Stimulated activated CD4-positive, alpha-beta T cell treated with anti-CD3 and anti-CD28 coated beads, Interleukin-1b, Interleukin-23, amount 100 ng/mL, for 4 hours (primary cell): ENCODE measurements at regions not wholly inside any gene's neighbourhood (a gene's known extent, or its start where the extent isn't known, plus 50 kb on each side); places are given as distances from the start of the nearest gene placed in this dataset.

ENCODE experiments used
- DNase-seq, 2 donors: peaks; one replicate each; pipeline ENCODE4 v3.0.0-alpha.2; 2020; ENCODE audit warnings: low read depth in 2 of 2

GRCh38 chr22:23522623-23523251 is 57.4 kb downstream of the IGLL1 start:
- no peak for DNase-seq

GRCh38 chr22:23521441-23522113 is 58.5 kb downstream of the IGLL1 start:
- peak; percentile 14 to 47 for DNase-seq

DNA sequence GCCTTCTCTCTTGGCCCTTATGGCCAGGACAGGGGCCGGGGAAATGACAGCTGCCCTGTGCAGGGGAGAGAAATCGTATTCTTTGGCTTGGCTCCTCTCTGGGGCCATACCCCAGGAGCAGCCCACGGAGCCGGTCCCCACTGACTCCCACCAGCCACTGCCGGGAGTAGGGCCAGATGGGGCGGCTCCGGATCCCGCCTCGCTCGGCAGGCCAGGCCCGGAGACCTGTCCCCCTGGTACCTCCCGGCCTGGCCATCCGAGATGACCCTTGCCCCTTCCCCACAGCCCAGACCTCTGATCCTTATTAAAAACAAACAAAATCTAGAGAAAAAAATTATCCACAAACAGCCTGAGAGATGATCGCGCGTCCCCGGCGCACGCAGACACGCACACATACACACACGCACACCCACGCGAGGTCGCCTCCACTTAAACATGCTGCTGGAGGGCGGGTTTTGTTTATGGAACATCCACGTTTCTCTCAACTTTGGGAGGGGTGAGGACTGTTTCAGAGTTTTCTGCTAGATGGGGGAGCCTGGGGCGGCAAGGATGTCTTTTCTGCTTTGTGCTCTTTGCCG is 59.1 kb downstream of the IGLL1 start:
- DNase-seq = no peak

- DNase-seq = no peak
Measured at GRCh38 chr22:23519442-23520157, 60.5 kb downstream of the IGLL1 start.

- no peak for DNase-seq
Measured at GRCh38 chr22:23518376-23519187, 61.5 kb downstream of the IGLL1 start.

- DNase-seq = no peak
Measured at GRCh38 chr22:23517804-23518375, 62.2 kb downstream of the IGLL1 start.

GRCh38 chr22:23516304-23516703 is 63.8 kb downstream of the IGLL1 start:
- DNase-seq = no peak

DNA sequence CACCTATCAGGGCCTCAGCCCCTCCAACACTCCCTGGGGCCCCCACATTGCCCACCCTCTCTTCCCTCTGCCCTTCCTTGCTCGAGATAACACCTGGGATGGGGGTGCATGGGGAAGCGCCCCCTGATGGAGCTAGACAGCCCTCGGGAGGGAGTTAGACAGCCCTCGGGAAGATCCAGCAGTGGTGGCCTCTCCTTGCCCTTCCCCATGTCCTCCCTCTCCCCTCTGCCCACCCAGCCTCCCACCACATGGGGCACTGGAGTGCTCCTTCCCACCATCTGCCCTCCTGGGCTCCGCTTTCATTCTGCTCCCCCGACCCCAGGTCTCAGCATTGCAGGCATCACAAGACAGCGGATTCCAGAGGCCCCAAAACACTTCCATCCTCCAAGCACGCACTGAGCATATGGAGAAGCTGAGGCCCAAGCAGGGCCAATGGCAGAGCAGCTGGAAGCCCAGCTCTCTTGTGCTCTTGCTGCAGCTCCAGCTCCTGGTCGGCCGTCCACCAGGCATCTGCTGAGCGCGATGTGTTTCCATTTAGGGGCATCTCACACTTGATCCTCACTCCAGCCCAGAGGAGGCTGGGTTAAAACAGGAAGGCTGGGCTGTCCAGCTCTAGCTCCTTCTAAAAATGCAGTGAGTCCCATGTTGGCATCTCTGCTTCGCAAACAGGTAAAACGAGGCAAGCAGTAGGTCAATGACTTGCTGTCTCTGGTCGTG is 65.6 kb downstream of the IGLL1 start:
- no peak for DNase-seq

DNA sequence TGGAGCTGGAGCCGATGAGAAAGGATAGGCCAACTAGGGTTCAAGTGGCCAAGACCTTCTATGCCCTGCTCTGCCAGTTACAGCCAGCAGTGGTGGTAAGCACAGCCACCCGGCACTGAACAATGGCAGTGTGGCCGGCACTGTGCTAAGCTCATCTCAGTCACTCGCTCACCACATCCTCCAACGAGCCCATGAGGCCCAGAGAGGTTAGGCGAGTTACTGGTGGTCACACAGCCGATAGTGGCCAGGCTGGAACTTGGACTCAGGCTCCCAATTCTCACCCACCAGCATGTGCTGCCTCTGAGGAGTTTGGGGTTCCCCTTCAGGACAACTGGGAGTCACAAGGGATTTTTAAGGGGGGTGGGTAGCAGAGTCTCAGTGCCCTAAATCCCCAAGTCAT is 66.4 kb downstream of the IGLL1 start:
- DNase-seq = no peak

GRCh38 chr22:23513133-23513532 is 67.0 kb downstream of the IGLL1 start:
- DNase-seq = no peak

- no peak for DNase-seq
Measured at GRCh38 chr22:23512721-23513120, 67.4 kb downstream of the IGLL1 start.

DNA sequence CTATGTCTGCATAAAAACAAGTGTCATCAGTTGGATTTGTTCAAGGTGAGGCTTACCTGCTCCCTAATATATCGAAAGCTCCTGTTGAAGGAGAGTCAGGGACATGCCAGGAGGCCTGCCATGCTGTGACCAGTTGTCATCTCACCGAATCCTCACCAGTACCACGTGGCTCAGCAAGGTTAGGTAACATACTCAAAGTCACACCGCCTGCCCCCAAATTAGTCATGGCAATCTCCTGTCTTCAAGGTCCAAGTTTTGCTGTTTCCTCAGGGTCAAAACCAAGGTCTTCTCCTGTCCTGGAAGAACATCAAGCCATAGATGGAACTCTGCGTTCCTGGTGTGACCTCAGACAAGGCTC is 67.8 kb downstream of the IGLL1 start:
- DNase-seq = no peak

DNA sequence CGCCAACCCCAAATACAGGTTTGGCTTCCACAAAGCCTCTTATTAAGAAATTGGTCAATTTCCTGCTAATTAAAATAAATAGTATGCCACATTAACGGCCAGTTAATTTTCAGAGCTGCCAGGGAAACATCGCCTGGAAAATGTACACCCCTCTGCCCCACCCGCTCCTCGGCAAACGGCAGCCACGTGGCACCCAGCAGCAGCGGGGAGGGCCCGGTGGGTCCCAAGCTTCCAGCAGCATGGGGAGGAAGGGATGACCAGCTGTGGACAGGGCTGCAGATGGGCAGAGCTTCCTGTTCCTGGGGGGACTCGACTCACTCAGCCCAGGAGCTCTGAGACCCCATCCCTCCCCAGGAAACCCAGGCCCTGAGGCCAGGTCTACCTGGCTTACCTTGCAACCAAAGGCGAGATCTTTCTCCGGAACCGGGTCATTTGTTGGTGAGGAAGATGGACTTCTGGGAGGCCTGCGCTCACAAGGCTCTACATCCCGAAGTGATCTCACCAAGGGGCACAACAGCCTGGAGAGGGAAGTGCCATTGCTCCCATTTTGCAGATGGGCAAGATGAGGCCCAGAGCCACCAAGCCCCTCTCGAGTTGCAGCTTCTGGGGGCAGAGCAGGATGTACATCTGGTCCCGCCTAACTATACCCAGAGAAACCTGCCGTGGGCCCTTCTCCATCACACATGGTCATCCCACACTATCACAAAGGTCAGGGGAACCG is 68.3 kb downstream of the IGLL1 start:
- DNase-seq = no peak

DNA sequence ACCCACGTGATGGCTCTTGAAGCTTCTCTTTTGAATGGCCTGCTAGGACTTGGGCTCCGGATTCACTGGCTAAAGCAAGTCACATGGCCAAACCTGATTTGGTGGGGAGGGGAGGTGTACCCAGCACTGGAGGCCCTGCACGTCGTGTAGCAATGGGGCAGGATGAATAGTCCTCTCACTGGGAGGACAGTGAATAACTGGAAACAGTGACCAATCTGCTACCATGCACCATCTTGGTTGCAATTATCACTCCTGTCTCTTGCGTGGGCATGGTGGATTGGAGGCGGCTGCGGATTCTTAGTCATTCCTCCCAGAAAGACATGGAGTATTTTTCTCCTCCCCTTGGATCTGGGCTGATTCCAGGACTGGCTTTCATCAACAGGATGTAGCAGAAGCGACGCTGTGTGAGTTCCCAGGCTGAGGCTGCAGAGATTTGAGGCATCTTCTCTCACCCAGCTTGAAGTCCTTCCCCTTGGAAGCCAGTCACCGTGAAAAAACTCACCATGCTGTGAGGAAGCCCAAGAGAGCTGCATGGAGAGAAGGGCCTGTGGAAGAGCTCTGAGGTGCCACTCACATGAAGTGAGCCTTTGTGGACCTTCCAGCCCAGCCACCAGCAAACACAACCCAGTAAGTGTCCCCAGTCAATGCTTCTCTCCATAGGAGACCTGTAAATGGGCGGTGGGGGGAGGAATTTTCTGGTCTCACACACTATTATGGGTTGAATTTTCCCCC is 70.4 kb downstream of the IGLL1 start:
- no peak for DNase-seq

GRCh38 chr22:23504516-23504915 is 75.6 kb downstream of the IGLL1 start:
- no peak for DNase-seq

DNA sequence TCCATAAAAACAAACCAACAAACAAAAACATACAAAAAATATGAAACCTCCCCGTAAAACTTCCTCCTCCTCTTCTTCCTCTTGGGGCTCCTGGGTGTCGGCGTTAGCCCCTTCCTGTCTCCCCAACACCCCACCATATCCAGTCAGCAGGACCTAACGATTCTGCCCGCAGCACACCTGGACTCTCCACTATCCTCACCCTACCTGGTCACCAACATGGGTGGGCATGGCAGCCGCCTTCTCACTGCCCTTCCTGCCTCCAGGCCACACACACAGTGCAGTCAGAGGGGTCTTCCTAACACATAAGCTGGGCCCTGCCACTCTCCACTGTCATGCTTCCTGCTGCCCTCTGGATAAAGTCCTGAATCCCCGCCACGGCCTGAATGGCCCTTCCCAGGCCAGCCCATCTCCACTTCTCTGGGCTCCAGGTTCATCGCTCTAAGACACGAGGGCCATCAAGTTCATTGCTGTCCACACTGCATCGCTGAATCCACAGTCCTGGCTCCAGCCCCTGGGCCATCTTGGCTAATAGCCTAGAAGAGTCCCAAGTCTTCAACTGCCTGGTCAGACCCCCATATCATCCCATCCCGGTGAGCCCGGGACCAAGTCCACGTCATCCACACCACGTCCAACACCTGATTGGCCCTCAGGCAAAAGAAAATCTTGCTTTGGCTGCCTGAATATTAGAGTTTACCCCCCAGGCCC is 76.2 kb downstream of the IGLL1 start:
- DNase-seq = no peak

GRCh38 chr22:23503142-23503541 is 76.9 kb downstream of the IGLL1 start:
- no peak for DNase-seq

DNA sequence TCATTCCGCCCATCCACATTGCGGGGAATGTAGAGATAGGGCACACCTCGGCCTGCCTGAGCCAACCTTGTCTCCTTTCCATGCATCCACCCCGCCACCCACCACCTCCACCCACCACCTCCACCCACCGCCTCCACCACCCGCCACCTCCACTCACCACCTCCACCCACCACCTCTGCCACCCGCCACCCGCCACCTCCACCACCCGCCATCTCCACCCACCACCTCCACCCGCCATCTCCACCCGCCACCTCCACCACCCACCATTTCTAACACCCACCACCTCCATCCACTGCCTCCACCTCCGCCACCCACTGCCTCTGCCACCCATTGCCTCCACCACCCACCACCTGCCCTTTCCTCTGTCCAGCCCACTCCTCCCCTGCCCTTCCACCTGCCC is 78.4 kb downstream of the IGLL1 start:
- DNase-seq = no peak

DNA sequence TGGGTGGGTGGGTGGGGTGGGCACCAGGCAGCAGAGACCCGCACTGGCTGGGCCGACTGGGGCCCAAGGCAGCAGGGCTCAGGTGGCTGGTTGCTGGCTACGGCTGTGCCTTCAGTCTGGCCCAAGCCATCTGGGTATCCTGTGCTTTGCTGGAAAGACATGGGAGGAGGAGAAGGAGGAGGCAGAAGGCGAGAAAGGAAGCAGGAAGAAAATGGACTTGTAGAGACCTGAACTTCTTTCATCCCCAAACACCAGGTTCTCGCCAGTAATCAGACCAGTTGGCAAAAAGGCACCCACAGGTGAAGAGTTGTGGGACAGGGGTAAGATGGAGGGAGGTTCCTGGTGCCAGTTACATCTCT is 78.8 kb downstream of the IGLL1 start:
- no peak for DNase-seq
